Mesodermal cell (in vitro differentiated cells): ENCODE measurements at regions not wholly inside any gene's neighbourhood (a gene's known extent, or its start where the extent isn't known, plus 50 kb on each side); places are given as distances from the start of the nearest gene placed in this dataset.

ENCODE experiments used
- H3K27ac ChIP-seq: 2 replicates; pipeline ENCODE4 v1.7.0; 2013; ENCODE audit warnings: mild to moderate bottlenecking, low read depth, low read length, moderate library complexity; ENCODE audit not compliant: severe bottlenecking
- H3K36me3 ChIP-seq: 2 replicates; pipeline ENCODE4 v1.7.1; 2013; ENCODE audit warnings: mild to moderate bottlenecking, low read length, moderate library complexity; ENCODE audit not compliant: control insufficient read depth, insufficient read depth
- H3K4me1 ChIP-seq: one replicate; pipeline ENCODE4 v1.7.1; 2013; ENCODE audit warnings: mild to moderate bottlenecking, low read length; ENCODE audit not compliant: insufficient read depth, control insufficient read depth, poor library complexity, severe bottlenecking
- H3K4me3 ChIP-seq: 2 replicates; pipeline ENCODE4 v1.7.0; 2013; ENCODE audit warnings: low read length, control low read depth, mild to moderate bottlenecking; ENCODE audit not compliant: insufficient read depth, poor library complexity, severe bottlenecking; ENCODE audit errors: extremely low read depth
- H3K9me3 ChIP-seq: 2 replicates; pipeline ENCODE4 v1.7.1; 2013; ENCODE audit warnings: mild to moderate bottlenecking, low read length, moderate library complexity; ENCODE audit not compliant: control insufficient read depth
- WGBS, 2 experiments: methylation state at CpG; one replicate each; pipeline ENCODE4 v1.1.5; 2013; ENCODE audit warnings: missing lambda C conversion rate in 2 of 2; ENCODE audit not compliant: insufficient coverage in 2 of 2; 5-methylcytosine and 5-hydroxymethylcytosine counted together

DNA sequence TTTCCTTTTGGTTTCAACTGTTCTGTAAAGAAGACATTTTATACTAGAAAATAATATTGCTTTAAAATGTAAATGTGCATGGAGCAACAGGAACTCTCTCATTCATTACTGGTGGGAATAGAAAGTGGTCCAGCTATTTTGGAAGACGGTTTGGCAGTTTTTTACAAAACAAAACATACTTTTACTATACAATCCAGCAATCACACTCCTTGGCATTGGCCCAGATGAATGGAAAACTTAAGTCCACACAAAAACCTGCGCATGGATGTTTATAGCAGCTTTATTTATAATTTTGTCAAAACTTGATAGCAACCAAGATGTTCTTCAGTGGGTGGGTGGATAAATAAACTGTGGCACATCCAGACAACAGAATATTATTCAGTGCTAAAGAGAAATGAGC lies 49.9 kb upstream of the SEPTIN5 start:
- no peaks in the 10 kb centered on the region for H3K36me3 ChIP-seq
- H3K4me3 ChIP-seq = no peak overlapping the region
- 100% methylated on average over 1 of the region's 2 CpGs; no CpG with 5 or more reads in 1 of the 2 experiments for WGBS, 2 experiments
- H3K27ac ChIP-seq = no peak overlapping the region
- H3K4me1 ChIP-seq = no peaks in the 10 kb centered on the region
- H3K9me3 ChIP-seq = no peaks in the 10 kb centered on the region
